KBM-7 (cell line): ENCODE measurements at regions not wholly inside any gene's neighbourhood (a gene's known extent, or its start where the extent isn't known, plus 50 kb on each side); places are given as distances from the start of the nearest gene placed in this dataset.
"Not testable (repeated sequence)": the region's sequence is repeated elsewhere in the genome, so short reads cannot be mapped to it uniquely, and the experiment has no call there.

Source experiments
- DNase-seq: peaks from one replicate; pipeline ENCODE4 v3.0.0-alpha.2; 2015
- in situ Hi-C: fragments of 300-500 bp; cut with MboI; formaldehyde crosslinking; loops from 2 replicates; pipeline ENCODE4 v1.14.3; 2020; ENCODE audit warnings: low sequenced_read_pairs, low pct_unique_long_range_greater_than_20kb, mixed read lengths

DNA sequence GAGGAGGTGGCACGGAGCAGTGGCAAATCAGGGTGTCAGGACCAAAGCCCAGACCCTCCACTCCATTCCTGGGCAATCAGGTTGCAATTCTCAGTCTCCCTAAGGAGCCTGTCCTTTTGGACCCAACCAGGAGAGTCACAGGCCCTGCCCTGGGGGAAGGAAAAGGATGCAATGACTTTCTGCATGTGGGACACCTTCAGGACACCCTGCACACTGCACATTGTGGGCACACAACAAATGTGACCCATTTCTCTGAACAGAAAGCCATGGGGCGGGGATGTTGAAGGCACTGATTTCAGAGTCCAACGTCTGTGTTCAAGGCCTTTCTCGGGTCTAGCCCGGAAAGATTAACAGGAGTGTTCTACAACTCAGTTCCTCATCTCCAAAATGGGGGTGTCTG, 286.2 kb upstream of the FOXF1 start:
- in situ Hi-C loops: no loop called here

DNA sequence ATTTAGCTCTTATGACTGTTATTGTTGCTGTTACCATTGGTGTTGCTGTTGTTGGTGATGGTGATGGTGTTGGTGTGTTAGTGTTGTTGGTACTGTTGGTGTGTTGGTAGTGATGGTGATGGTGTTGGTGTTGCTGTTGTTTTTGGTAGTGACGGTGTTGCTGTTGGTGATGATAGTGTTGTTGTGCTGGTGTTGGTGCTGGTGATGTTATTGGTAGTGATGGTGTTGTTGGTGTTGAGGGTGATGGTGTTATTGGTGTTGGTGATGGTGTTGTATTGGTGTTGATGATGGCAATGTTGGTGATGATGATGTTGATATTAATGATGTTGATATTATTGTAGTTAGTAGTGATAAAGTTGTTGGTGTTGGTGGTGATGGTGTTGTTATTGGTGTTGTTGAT, 285.7 kb upstream of the FOXF1 start:
- no peak for DNase-seq
- in situ Hi-C loops: no loop called here

More for the DNA sequence above, 286.2 kb upstream of the FOXF1 start:
- no peak for DNase-seq

DNA sequence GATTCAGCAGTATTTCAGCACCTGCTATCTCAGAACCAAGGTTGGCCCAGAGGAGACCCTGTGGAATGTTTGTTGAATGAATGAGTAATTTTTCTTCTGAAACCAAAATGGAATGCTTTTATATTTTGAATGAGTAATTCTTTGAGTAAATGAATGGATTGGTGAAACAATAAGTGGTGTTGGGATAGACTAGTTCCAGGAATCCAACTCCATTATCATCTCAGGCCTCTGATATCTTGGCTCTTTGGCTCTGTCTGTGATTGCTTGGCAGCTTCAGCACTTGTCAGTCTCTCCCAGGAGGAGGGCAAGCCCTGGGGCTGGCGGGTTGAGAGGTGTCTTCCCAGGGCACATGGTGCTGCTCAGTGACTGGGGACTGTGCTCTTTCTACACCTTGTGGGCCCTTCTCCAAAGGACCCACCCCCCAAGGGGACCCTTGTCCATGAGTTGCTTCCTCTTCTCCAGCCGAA, 284.4 kb upstream of the FOXF1 start:
- no peak for DNase-seq
- in situ Hi-C loops: no loop called here

DNA sequence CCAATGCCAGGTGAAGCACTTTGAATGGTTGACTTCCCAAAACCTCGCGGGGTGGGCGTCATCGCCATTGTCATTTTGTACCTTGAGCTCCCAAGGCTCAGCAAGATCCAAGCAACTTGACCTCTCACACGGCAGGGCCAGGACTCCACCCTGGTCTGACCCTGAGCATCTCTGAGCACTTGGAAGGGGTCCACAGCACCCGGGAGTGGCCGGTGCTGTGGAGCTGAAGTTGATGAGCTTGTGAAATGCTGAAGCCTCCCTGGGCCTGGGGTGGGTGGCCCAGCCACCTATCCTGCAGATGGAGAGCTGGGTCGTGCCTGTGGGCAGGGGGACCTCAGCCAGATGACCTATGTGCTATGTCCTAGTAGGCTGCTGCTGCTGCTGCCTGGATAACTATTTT, 283.3 kb upstream of the FOXF1 start:
- in situ Hi-C loops: no loop called here
- DNase-seq: no peak

DNA sequence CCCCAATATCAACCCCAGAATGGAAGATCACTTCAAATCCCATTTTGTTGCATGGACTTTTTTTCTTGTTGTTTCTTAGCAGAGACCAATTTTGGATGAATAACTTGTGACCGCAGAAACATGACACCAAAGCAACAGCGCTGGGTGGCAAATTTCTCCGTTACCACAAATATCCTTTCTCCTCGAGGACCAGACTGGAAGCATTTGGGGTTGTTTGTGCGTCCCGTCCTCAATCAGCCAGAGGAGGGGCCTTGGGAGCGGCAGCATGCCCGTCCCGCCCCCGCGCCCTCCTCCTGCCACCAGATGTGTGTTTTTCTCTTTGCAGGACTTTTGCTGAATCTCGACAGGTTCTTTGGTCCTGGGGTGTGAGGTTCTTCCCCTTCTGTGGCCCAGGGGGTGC, 282.5 kb upstream of the FOXF1 start:
- in situ Hi-C loops: no loop called here
- no peak for DNase-seq

DNA sequence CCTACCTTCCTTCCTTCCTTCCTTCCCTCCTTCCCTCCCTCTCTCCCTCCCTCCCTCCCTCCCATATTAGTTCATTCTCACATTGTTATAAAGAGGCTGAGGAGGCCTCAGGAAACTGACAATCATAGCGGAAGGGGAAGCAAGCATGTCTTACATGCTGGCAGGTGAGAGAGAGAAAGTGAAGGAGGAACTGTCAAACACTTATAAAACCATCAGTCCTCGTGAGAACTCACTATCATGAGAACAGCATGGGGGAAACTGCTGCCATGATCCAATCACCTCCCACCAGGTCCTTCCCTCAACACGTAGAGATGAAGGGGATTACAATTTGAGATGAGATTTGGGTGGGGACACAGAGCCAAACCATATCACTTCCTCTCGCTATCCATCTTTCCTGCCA, 281.6 kb upstream of the FOXF1 start:
- in situ Hi-C loops: no loop called here

DNA sequence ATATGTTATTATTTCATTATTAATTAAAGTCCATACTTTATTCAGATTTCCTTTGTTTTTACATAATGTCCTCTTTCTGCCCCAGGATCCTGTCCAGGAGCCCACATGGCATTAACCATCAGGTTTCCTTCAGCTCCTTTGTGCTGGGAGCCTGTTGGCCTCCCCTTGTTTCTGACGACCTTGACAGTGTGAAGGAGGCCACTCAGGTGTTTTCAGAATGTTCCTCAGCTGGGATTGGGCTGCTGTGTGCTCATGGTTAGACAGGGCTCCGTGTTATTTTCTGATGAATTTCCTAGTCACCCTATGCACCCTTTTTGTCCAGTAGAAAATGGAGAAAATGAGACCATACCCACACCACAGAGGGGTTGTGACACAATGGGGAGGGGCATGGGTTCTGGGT, 281.0 kb upstream of the FOXF1 start:
- in situ Hi-C loops: no loop called here
- no peak for DNase-seq

More for the DNA sequence above, 281.6 kb upstream of the FOXF1 start:
- DNase-seq: no peak

DNA sequence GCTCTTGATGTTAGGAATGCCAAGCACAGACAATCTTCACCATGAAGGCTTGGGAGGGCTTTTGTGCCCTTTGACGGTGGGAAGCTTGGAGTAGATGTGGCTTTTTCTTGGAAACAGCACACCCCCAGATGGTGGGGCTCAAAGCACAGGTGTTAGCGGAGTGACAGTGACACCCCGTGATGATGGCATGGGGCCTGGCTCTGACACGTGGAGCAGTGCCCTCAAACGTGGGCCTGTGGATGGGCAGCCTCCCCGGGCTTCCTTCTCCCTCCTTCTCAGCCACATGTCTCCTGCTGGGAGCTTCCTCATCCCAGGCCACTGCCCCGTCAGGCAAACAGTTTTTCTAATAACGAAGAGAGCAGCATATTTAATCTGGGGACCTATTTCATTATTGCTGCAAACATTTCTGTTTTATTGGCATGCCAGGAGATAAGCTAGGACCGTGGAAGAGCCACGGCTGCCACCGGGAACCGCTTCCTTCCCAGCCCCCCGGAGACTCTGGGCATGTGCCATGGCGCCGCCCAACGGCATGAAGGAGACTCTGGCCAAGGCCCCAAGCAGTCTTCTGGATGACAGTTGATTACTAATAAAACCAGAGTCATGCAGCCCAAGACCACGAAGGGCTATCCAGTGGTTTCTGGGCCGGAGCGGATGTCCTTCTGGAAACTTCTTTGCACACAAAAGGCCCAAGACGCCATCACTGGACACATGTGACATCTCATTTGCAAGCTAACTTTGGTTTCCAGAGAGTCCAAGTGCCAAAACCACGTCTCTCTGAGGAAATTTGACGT, 280.3 kb upstream of the FOXF1 start:
- in situ Hi-C loops: no loop called here
- DNase-seq: no peak

DNA sequence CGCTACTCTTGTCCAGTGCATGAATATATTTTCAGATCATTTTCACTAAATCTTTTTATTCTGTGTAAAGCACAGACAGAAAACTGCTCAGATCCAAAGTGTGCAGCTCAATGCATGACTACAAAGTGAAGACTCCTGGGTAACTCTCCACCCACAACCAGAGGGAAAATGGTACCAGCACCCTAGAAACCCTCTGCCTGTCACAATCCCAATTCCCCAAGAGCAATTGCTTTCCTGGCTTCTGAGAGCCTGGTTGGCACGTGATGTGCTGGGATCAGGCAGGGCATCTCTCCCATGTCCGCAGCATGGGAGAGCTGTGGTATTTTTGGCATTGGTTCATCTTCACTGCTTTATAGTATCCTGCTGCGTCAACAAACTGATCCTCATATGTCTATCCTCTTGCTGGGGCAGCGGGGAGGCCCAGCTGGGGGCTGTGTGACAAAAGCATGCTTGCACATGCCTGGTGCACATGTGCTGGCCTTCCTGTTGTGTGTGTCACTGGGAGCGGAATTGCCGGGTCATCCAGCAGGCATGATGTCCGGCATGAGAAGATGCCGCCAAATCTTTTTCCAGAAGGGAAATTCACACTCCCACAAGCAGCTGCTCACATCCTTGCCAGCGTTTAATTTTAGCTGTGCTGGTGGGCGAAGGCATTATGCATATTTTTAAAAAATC, 278.9 kb upstream of the FOXF1 start:
- DNase-seq: no peak
- in situ Hi-C loops: no loop called here

DNA sequence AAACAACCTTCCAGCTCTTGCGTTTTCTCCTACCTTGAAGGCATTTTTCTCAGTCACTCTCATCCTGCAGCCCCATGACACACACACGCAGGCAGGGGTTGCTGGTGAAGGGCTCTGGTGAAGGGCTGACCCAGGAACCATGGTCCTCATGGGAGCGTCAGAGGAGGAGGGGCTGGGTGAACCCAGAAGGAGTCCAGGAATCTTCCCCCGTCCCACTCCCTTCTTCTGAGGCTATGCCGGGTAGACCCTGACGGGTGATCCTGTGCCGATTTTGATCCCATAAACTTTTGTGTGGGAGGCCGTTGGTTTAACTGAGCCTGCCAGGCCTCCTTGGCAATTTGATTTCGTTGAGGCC, 278.4 kb upstream of the FOXF1 start:
- in situ Hi-C loops: no loop called here
- DNase-seq: no peak

DNA sequence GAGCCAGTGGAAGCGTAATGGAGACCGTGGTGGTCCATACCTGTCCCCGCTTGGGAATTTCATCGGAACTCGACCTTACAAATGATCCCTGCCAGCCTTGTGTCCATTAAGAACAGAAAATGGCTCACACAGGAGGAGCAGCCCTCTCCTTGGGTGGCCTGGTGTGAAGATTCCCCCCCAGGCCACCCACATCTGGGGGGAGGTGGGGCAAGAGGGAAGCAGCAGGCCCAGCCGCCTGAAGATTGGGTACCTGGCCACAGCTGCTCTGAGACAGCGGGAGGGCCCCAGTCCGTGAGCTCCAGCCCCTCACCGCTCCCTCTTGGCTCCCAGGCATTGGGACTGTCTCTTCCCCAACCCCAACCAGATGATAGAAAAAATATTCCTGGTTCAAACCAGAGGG, 277.8 kb upstream of the FOXF1 start:
- in situ Hi-C loops: no loop called here
- no peak for DNase-seq

DNA sequence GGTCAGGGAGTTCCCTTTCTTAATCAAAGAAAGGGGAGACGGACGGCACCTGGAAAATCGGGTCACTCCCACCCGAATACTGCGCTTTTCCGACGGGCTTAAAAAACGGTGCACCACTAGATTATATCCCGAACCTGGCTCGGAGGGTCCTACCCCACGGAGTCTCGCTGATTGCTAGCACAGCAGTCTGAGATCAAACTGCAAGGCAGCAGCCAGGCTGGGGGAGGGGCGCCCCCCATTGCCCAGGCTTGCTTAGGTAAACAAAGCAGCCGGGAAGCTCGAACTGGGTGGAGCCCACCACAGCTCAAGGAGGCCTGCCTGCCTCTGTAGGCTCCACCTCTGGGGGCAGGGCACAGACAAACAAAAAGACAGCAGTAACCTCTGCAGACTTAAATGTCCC, 276.8 kb upstream of the FOXF1 start:
- in situ Hi-C loops, DNase-seq: not testable (repeated sequence)

DNA sequence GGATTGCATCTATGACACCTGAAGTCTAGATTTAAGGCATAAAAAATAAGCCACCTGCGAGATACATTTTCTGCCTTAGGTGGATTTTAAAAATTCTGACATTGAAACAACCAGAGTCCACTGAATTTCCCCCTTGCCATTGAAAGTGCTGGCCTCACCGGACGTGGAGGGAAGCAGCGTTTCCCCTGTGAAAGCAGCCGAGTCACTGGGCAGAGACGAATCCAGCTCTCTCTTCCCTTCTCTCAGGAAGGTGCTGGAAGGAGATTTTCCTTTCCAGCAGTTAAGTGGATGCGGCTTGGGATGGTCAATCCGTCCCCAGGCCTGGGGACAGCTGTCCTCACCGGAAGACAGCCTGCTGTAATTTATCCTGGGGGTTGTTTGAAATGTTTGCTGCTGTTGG, 270.9 kb upstream of the FOXF1 start:
- in situ Hi-C loops: no loop called here
- no peak for DNase-seq

DNA sequence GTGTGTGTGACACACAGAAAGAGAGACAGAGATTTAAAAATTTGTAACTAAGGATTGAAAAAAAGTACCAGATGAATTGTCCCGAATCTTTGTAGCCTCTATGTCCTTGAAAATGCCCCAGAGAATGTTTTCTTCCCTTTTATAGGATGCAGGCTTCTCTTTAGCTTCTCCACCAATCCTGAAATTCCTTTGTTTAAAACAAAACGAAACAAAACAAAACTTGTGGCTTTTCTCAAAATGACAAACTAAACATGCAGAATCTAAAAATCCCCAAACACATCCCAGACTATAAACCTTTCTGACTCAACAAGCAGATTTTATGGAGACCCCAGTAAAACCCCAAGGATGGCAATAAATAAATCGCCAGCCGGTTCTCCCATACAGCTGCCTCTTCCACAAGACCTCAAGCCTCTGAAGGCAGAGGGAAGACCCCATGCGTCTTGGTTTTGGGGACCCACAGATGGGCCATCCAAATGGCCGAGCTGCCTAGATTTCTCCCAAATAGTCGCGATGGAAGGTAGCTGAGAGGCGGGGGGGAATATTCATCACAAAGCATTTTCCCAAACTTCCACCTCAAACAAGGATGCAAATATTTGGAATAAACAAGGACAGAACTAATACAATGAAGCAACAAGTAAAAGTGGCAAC, 269.5 kb upstream of the FOXF1 start:
- in situ Hi-C loops: no loop called here
- DNase-seq: no peak

DNA sequence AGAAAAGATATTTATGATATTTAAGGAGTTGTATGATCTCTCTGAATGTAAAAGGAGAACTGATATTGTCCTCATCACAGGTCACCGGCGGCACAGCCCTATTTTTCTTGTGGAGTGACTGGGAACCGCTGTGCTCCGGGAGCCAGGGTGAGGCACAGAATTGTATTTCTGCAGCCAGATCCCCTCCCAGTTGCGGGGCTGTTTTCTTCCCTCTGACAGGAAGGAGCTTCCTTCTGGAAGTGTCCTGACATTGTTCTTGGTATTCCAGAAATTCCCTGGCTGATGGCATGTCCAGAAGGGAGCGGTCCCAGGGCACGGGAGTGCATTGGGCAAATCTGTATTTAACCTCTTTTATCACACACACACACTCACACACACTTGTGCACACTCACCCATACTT, 268.6 kb upstream of the FOXF1 start:
- in situ Hi-C loops: no loop called here
- DNase-seq: no peak

DNA sequence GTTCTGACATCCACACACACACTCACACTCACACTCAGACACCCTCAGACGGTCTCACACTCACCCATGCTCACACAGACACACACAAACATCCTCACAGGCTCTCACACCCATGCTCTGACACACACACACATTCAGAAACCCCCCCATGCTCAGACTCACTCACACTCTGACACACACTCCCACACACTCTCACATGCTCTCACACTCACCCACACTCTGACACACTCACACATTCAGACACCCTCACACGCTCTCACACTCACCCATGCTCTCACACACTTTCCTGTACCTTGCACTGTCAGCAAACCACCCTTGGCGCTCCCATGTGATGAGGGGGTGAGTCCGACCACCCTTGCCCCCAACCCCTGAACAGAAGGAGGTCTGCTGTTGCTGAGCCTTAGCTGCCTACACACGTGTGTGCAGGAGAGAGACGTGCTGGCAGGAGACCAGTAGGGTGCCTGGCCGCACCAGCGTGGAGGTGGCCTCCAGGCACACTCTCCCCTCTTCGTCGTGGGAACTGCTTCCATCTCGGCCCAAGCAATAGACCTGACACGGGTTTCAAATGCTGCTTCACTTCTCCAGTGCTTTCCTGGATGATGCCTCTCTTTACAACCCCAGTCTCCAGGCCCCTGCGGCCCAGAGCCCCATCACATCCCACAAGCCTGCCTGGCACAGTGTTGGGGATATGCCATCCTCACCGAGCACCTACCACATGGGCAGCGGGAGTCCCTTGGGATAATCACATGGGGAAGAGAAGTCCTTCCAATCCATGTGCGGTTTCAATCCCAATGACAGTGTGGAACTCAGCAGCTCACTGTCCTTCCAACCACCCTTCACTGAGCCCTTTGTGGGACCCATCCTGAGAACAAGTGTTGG, 267.8 kb upstream of the FOXF1 start:
- in situ Hi-C loops: no loop called here
- DNase-seq: no peak

DNA sequence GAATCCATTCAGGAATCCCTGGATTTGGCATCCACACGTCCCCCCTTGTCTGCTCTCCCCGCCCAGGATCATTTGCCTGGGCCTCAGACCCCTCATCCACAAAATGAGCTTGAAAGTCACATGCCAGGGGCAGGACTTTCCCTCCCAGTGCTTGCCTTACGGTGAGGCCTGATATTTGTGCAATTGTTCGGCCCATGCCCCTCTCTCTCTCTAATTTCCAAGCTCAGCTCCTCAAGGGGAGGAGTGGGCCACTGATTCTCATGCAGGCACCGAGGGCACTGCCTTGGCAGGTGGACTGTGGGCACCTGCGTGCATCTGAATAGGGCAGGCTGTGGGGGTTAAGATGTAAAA, 267.2 kb upstream of the FOXF1 start:
- in situ Hi-C loops: no loop called here
- no peak for DNase-seq

DNA sequence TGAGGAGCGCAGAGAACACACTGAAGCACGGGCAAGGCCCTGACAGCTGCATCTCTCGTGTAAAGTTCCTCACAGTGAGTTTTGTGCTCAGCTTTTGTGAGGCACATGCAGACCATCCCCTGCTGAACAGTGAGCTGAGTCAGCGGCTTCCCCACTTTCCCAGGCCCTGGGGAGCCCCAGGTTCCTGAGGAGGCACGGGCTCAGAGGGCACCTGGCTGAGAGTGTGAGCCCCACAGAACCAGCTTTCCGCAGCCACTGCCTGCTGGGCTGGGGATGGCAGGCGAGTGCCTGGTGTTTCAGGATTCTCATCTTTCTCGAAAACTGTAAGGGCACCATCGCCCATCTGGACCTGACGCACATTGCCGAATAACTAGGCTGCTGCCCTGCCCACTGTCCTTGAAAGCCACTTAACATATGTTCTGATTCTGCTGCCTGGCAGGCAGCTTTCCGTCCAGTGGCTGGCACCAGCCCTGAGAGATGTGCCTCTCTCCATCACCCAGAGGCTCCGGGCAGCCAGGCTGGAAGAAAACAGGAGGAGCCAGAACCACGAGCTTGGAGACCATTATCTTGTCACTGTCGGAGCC, 266.7 kb upstream of the FOXF1 start:
- in situ Hi-C loops: no loop called here
- DNase-seq: no peak

DNA sequence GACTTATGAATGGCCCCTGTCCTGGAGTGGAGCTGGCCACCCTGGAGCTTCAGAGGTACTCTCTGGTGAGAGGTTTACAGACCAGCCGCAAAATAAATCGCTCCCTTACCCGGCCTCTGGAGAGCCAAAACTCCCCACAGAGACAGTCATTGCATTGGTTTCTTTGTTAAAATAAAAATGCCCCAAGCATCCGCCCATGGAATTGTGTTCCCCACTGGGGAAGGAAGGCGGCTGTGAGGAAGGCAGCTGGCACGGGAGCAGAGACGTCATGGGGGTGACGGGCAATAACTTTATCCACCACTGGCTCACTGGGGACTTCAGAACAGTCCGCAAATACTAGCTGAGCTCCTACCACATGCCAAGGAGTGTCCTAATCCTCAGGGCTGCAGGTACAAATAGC, 266.2 kb upstream of the FOXF1 start:
- in situ Hi-C loops: no loop called here

More for the DNA sequence above, 266.2 kb upstream of the FOXF1 start:
- DNase-seq: no peak
